Activated T-helper 9 cell treated with anti-CD3 and anti-CD28 coated beads, Interleukin-2, amount 50 U/mL, for 16 hours (primary cell): ENCODE measurements at regions not wholly inside any gene's neighbourhood (a gene's known extent, or its start where the extent isn't known, plus 50 kb on each side); places are given as distances from the start of the nearest gene placed in this dataset.
A peak's percentile ranks its signal among the peaks of the same experiment; 100 is the strongest.

Source experiments
- DNase-seq: peaks from one replicate; pipeline ENCODE4 v3.0.0-alpha.2; 2020; ENCODE audit warnings: low read depth

GRCh38 chr17:77001487-77001886 is 133.3 kb downstream of the MGAT5B start:
- no peak for DNase-seq

DNA sequence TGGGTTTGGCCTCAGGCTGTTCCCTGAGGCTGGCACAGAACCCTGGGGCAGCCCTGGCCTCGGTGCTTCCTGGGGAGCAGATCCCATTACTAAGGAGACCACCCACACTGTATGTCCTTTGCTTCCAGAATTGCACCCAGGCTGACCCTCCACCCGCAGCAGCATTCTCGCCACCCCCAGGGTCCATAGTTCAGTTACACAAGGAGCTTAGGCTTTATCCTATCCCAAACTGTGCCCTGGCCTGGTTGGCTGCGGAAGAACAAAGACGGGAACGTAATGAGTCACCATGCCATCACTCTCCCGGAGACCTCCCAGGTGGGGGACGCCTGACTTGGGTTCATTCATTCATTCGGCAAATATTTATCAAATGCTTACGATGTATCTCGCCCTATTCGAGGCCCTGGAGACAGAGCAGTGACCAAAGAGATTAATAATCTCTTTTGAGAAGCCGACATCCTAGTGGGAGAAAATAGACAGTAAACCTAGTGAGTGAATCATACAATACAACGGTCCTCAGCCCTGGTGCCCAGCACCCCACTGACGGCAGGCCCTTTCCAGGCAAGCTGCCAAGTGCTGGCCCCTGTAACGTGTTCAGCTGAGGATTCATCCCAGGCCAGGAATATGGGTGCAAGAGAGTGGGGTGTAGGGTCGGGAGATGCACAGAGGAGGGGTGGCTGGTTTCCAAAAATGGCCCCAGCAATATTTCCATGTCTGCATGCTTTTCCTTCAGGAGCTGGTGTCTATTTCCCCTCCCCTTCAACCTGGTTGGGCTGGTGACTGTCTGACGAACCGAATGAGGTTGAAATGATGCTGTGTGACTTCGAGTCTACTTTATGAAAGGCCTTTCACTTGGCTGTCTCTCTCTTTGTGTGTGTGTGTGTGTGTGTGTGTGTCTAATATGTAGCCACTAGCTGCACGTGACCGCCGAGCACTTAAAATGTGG is 134.2 kb downstream of the MGAT5B start:
- no peak for DNase-seq

DNA sequence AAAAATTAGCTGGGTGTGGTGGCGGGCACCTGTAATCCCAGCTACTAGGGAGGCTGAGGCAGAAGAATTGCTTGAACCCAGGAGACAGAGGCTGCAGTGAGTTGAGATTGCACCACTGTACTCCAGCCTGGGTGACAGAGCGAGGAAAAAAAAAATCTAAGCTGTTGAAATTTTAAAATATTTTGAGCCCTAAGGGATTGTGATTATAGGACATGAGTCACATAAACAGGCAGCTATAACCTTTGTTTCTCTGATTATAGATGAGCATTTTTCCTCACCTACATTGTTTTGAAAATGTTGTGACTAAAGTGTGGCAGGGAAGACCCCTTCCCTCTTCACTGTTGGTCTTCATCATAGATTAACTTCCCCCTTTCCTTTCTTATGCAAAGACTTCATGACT is 135.5 kb downstream of the MGAT5B start:
- no peak for DNase-seq

DNA sequence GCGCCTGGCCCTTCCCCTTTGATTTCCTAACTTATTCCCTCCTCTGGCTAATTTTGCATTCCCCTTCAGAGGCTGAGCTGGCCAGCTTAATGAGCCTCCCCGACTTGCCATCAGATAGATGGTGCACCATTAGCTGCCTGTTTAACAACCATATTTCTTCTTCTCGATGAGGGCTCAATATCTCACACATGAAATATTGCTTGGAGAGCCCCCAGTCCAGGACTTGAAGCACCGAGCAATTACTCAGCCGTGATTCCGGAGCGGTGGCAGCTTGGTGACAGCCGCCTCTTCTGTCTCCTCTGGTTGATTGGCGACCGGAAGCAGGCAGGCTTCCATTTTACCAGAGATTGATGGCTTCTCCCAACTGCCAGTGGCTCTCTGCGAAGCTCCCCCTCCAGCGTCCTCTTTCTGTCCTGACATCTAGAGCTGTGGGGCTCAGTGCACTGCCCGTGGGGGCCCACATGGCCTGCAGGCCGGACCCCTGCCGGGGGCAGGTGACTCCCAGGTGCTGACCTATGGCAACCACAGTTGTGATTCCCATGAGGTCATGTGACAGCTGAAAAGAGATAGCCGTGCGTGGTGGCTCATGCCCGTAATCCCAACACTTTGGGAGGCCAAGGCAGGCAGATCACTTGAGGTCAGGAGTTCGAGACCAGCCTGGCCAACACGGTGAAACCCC is 133.7 kb upstream of the SEC14L1 start:
- DNase-seq = no peak

DNA sequence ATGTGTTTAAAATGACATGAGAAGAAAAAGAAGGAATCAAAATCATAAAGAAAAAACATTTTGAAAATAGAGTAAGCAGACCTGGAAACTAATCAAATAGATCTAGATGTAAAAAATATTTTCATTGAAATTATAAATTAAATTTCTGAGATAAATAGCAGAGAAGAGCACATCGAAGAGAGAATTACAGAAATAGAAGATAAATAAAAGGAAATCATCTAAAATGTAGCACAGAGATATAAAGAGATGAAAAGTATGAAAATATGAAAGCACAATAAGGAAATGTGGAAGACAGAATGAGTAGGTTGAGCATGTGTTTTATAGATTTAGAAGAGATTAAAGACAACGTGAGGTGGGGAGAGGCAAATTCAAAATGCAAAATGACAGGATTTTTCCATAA is 130.9 kb upstream of the SEC14L1 start:
- DNase-seq = no peak

GRCh38 chr17:77010667-77011066 is 130.1 kb upstream of the SEC14L1 start:
- no peak for DNase-seq

DNA sequence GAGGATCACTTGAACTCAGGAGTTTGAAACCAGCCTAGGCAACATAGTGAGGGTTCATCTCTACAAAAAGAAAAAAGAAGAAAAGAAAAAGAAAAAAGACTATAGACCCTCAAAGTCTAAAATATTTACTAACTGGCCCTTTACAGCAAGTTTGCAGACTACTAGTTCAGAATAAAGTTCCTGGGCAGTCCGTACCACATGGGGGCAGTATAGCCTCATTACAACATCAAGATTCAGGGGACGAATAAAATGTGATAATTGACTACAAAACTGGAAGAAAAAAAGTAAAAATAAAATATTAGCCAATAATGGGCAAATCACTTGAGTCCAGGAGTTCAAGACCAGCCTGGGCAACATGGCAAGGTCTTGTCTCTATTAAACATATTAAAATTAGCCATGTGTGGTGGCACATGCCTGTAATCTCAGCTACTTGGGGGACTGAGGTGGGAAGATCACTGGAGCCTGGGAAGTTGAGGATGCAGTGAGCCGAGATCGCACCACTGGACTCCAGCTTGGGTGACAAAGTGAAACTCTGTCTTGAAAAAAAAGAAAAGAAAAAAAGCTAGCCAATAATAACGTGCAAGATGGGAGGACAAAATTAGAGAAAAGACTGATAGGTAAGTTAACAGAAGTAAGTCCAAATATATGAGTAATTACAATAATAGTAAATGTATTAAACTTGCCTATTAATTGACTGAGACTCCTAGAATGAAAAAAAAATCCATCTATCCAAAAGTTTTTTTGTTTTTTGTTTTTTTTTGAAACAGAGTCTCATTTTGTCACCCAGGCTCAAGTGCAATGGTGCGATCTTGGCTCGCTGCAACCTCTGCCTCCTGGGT is 129.4 kb upstream of the SEC14L1 start:
- peak; percentile 21 for DNase-seq

DNA sequence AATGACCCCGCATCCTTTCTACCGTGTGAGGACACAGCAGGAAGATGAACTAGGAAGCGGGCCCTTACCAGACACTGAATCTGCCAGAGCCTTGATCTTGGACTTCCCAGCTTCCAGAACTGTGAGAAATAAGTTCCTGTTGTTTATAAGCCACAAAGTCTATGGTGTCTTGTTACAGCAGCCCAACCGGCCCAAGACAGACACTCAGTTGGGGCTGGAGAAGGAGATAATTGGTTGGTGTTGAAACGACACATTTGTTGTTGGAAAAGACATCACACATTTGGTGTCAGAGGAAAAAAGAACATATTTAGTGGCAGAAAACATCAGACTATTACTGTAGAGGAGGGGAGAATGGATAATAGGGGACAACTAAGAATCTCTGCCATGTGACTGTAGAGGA is 122.3 kb upstream of the SEC14L1 start:
- DNase-seq = no peak

GRCh38 chr17:77019893-77020379 is 120.8 kb upstream of the SEC14L1 start:
- DNase-seq = no peak

GRCh38 chr17:77020973-77021372 is 119.8 kb upstream of the SEC14L1 start:
- DNase-seq = no peak

- DNase-seq = no peak
Measured at GRCh38 chr17:77022766-77023165, 118.0 kb upstream of the SEC14L1 start.

- no peak for DNase-seq
Measured at GRCh38 chr17:77025781-77026180, 115.0 kb upstream of the SEC14L1 start.

GRCh38 chr17:77027271-77027889 is 113.4 kb upstream of the SEC14L1 start:
- DNase-seq = no peak

DNA sequence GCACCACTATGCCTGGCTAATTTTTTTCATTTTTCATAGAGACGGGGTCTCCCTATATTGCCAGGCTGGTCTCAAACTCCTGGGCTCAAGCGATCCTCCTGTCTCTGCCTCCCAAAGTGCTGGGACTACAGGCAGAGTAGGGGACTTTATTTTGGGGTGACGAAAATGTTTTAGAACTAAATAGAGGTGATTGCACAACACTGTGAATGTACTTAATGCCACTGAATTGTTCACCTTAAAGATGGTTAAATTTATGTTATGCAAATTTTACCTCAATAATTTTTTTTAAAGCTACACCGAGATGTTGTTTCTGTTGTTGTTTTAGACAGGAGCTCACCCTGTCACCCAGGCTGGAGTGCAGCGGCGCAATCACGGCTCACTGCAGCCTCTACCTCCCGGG is 111.9 kb upstream of the SEC14L1 start:
- no peak for DNase-seq

DNA sequence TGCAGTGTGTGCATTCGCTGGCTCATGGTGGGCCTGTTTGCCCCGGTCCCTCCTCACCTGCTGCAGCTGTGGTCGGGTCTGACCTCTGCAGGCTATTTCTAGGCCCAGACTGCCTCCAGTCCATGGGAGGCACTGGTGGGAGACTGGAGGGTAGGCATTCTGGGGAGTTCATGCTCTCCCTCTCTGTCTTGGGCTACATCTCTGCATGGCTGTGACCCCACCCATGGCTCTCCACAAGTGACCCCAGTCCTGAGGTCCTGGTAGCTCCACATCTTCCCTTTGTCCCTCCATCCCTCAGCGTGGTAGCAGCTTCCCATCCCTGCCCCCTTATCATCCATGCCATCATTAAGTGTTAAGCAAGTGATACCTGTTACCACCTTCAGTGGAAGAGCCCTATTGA is 107.8 kb upstream of the SEC14L1 start:
- no peak for DNase-seq

- DNase-seq = no peak
Measured at GRCh38 chr17:77033892-77034404, 106.8 kb upstream of the SEC14L1 start.

GRCh38 chr17:77034677-77035424 is 105.9 kb upstream of the SEC14L1 start:
- no peak for DNase-seq

DNA sequence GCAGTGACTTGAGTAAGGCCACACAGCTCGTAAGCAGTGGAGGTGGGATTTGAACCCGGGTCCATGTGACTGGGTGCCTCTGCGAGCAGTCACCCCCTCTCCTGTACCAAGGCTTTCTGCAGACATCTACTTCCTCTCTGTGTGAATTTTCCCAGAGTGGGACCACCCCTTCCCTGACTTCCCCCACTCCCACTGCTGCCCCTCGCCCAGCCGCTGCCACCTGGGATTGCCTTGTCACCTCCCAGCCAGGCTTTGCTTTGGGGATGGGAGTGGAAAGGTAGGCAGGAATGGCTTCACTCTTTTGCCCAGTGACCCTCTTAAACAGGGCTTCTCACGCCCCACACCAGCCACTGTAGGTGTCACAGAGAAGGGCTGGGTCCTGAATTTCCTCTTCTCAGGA is 105.2 kb upstream of the SEC14L1 start:
- no peak for DNase-seq

DNA sequence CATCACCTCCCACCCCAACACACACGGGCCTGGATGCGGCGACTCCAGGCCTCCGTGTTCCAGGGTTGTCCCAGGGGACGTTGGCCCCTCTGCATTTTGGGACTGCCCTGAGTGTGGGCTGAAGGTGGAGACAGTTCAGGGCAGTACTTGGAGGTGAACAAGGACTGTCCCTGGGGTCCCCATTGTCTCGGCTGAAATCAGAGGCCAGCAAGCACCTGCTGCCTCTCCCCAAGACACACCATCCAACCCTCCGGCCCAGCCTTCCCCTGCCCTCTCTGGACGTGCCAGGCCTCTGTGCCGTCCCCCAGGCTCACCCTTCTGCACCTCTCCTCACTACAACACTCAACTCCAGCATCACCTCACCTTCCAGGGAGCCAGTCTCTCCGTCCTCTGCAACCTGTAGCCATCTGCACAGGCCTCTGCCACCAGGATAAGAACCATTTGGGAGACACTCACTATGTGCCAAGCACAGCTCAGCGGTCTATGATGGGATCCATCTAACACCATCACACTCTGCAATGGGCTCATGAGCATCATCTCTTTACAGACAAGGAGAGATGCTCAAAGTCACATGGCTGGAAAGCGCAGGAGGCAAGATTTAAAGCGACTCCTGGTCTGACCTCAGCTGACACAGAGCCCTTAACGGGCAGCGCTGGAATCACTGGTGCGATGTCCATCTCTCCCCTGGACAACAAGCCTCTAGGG is 104.5 kb upstream of the SEC14L1 start:
- DNase-seq = no peak

- DNase-seq = no peak
Measured at GRCh38 chr17:77036841-77037381, 103.9 kb upstream of the SEC14L1 start.
